Left ventricle myocardium superior (tissue), 1 donor: ENCODE measurements at regions not wholly inside any gene's neighbourhood (a gene's known extent, or its start where the extent isn't known, plus 50 kb on each side); places are given as distances from the start of the nearest gene placed in this dataset.
"Not testable (repeated sequence)": the region's sequence is repeated elsewhere in the genome, so short reads cannot be mapped to it uniquely, and the experiment has no call there.

ENCODE experiments used
- ATAC-seq: fragments of 200-7000 bp; cut with Tn5 transposase; one replicate; pipeline ENCODE4 v1.9.1; 2020; ENCODE audit warnings: mild to moderate bottlenecking, moderate library complexity
- DNase-seq: peaks from one replicate; pipeline ENCODE4 v3.0.0-alpha.2; 2020
- intact Hi-C: fragments of 100-400 bp; cut with micrococcal nuclease; formaldehyde crosslinking; loops from one replicate; pipeline ENCODE4 v1.11.0; 2022
- donor health status: DM: no; HTN: yes; CAD: no; lungs with severe emphysema.

DNA sequence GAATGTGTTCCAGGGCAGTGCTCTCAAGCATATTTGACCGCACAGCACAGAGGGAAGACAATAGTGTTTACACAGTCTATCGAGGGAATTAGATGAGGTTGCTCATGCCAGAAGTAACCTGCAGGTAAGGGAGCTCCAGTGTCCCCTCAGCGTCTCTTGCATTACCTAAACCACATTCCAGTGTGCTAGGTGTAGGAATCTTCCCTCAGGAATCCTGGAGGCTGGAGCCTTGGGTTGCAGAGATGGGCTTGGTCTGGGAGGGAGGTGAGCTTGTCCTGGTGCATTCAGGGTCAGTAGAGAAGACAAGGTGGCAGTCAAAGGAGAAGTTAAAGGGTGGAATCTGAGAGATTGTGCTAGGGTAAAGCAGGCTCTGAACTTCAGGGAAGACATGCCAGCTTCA lies 56.3 kb downstream of the SOX14 start:
- no peak for DNase-seq
- no peak for ATAC-seq
- intact Hi-C loops: no loop called here

DNA sequence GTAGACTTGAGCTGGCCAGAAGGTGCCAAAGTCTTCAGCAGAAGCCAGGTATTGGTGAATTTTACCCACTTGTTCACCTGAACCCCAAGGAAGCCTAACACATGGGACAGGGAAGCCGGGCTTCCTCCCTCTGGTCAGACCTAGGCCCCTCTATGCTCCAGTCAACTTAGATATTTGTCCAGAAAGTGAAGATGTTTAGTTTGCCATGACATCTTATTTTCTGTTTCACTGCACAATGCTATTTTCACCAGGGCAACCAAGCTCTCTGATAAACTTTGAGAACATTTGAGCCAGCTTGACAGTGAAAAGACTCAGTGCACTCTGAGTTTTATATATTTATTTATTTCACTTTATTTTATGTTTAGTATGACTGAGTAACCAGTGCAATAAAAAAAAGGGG lies 71.0 kb downstream of the SOX14 start:
- DNase-seq: no peak
- intact Hi-C loops: no loop called here
- ATAC-seq: no peak

GRCh38 chr3:137845194-137845593 lies 81.1 kb downstream of the SOX14 start:
- intact Hi-C loops: no loop called here
- DNase-seq (no peak), ATAC-seq (no peak)

DNA sequence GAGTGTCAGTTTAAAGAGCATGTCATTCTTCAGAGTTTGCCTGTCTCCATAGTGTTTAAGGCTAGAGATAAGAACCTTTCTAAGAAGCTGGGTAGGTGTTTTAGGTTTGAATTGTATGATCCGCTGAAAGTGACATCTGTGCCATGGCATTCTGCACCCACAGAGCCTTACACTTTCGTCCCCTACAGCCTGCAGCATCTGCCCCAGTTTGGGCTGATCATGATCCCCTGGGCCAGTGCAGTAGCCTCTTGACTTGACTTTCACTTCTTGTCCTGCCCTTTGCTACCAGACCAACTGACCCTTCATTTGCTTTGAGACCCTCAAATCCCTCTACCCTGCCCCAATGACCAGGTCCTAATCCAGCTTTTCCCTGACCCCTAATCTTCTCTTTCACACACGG lies 81.6 kb downstream of the SOX14 start:
- DNase-seq (no peak), ATAC-seq (no peak)
- intact Hi-C loops: no loop called here

GRCh38 chr3:137852391-137852830 lies 88.3 kb downstream of the SOX14 start:
- ATAC-seq: no peak
- intact Hi-C loops: no loop called here

DNA sequence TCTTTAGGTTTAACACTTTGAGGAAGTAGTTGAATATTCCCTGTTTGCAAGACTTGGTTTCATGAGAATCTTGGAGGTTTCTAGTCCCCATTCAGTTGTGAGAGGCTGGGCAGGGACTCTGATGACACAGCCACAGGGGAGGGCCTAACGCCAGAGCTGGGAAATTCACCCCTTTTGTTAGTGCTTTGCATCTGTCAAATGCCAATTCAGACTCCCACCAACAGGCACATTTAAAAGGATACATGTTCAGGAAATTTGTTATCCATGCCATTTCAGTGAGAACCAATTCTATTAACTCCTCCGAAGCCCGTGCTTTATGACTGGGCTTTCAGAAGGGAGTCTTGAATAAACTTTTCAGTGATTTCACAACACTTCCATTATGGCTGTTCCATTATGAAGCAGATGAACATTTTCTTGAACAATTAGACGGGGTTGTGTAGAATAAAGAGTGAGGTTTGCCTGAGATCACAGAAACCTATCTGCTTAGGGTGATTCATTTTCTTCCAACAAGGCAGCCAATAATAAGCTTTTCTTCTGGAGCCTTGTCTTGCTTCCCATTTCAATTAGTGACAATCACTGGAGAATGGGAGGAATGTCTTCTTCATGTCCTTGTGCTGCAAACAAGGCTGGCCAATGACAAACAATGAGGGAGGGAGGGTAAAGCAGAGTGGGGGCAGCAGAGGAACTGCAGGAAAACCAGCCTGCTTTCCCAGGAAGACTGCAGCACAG lies 90.6 kb downstream of the SOX14 start:
- intact Hi-C loops: no loop called here
- no peak for ATAC-seq
- DNase-seq: no peak

More at GRCh38 chr3:137852391-137852830, 88.3 kb downstream of the SOX14 start:
- DNase-seq: no peak

DNA sequence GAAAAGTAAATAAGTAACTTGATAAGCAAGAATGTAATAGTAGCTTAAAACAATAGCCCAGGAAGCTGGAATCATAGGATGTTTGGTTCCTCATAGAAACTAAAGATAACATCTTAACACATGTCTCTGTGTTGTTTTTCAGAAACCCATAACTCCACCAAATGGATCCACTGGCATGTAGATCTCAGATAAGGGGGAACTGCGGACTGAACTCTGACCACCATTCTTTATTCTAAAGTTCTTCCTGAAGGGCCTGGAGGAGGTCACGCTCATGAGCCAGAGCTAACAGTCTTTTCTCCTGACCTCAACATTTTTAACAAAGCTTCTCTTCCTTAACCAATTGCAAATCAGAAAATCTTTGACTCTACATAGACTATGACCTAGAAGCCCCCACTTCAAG lies 101.9 kb downstream of the SOX14 start:
- DNase-seq (no peak), ATAC-seq (no peak)
- intact Hi-C loops: no loop called here

GRCh38 chr3:137866933-137867332 lies 102.8 kb downstream of the SOX14 start:
- intact Hi-C loops: no loop called here
- DNase-seq (no peak), ATAC-seq (no peak)

GRCh38 chr3:137867611-137868010 lies 103.5 kb downstream of the SOX14 start:
- intact Hi-C loops: no loop called here
- ATAC-seq (no peak), DNase-seq (no peak)

GRCh38 chr3:137869022-137869421 lies 104.9 kb downstream of the SOX14 start:
- no peak for DNase-seq
- ATAC-seq: no peak
- intact Hi-C loops: no loop called here

DNA sequence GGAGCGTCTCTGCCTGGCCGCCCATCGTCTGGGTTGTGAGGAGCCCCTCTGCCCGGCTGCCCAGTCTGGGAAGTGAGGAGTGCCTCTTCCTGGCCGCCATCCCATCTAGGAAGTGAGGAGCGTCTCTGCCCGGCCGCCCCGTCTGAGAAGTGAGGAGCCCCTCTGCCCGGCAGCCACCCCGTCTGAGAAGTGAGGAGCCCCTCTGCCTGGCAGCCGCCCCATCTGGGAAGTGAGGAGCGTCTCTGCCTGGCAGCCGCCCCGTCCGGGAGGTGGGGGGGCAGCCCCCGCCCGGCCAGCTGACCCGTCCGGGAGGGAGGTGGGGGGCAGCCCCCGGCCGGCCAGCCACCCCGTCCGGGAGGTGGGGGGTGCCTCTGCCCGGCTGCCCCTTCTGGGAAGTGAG lies 108.5 kb downstream of the SOX14 start:
- ATAC-seq, DNase-seq, intact Hi-C loops: not testable (repeated sequence)

DNA sequence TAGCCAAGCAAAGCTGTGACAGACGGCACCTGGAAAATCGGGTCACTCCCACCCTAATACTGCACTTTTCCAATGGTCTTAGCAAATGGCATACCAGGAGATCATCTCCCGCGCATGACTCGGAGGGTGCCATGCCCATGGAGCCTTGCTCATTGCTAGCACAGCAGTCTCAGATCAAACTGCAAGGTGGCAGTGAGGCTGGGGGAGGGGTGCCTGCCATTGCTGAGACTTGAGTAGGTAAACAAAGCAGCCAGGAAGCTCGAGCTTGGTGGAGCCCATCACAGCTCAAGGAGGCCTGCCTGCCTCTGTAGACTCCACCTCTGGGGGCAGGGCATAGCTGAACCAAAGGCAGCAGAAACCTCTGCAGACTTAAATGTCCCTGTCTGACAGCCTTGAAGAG lies 113.1 kb upstream of the CLDN18 start:
- ATAC-seq, DNase-seq, intact Hi-C loops: not testable (repeated sequence)

GRCh38 chr3:137906985-137907649 lies 102.8 kb upstream of the CLDN18 start:
- no peak for ATAC-seq
- DNase-seq: no peak
- intact Hi-C loops: no loop called here

DNA sequence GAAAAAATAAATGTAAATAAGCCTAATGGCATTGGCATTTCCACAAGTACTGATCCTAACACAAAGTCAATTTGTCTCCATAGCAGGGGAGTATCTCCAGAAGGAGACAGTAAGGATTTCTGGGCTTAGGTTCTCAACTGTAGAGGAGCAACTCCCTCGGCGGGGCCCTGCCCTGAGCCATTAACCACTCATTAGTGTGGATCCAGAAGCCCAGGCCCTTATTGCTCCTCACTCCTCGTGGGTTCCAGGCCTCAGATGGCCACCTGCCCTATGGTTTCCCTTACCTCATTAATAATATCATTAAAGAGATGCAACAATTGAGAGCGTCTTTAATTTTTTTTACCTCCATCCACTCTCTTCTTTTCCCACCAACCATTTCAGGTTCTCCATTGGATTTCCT lies 85.3 kb upstream of the CLDN18 start:
- ATAC-seq: no peak
- DNase-seq: no peak
- intact Hi-C loops: no loop called here

GRCh38 chr3:137925080-137925479 lies 84.9 kb upstream of the CLDN18 start:
- intact Hi-C loops: no loop called here
- no peak for DNase-seq

DNA sequence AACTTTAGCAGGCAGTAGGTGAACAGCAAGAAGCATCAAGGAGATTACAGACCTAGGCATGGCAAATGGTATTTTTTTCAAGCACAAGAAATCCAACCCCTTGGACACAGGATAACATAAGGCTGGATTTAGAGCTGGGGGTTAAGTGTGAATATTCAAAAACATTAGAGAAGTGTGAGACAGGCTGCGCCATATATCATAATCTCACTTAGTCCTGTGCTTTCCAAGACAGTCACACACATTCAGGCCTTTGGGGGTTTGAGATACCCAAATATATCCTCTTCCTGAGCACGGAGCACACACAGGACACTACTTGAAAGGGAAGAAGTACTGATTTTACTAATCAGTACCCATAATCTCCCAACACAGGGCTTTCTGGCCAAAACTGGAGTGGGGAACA lies 83.0 kb upstream of the CLDN18 start:
- ATAC-seq (no peak), DNase-seq (no peak)
- intact Hi-C loops: no loop called here

More at GRCh38 chr3:137925080-137925479, 84.9 kb upstream of the CLDN18 start:
- ATAC-seq: no peak

DNA sequence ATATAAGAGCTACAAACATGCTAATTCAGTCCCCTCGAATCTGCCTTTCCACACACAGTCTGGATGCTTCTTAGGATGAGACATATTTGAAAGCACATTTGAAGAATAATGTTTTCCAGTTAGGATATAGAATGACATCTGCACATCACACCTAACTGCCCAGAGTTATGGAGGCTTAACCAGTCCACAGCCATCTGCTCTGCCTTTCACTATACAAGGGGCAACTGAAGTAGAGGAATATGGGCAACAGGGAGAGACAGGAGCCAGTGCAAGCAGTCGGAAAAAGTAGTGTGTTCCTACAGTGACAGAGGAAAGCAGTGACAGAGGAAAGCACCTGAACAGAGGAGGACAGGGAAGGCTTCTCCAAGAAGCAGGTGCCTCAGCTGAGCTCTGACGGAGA lies 79.0 kb upstream of the CLDN18 start:
- intact Hi-C loops: no loop called here
- no peak for ATAC-seq
- DNase-seq: no peak

GRCh38 chr3:137938876-137939275 lies 71.1 kb upstream of the CLDN18 start:
- ATAC-seq: no peak
- DNase-seq: no peak
- intact Hi-C loops: no loop called here

DNA sequence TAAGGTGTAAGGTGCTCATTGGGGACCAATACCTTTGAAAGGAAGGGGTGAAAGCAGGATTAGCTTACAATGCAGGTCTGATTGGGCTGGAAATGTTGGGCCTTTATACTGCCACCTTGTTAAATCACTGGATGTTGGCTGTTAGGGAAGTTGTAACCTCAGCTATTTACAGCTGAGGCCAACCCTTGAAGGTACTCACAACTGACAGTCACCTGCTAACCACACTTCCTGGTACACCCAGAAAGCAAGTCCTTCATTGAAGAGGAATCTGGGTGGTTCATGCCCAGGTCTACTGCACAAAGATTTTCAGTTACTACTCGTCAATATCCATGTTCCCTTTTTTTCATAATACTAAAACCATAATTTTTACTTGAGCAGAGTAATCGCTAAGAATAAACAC lies 65.4 kb upstream of the CLDN18 start:
- no peak for DNase-seq
- intact Hi-C loops: no loop called here
- ATAC-seq: no peak

GRCh38 chr3:137946356-137946973 lies 63.5 kb upstream of the CLDN18 start:
- DNase-seq (peak; percentile 53), ATAC-seq (peak; percentile 34)
- intact Hi-C loops: no loop called here

DNA sequence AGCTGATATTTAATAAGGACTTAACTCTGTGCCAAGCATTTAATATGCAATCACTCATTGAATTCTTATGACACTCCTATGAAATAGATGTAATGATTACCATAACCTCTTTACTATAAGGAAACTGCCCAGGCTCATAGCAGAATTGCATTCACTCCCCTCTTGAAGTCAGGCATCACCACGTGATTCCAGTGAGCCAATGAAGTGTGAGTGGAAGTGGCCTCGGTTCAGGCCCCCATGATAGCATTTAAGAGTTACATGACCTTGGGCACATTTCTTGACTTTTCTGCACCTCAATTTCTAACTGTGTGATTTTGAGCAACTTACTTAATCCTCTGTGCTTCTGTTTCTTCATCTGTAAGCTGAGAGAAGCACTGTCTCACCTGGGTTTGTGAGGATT lies 62.8 kb upstream of the CLDN18 start:
- no peak for DNase-seq
- no peak for ATAC-seq
- intact Hi-C loops: no loop called here
